GM21825 (cell line): ENCODE measurements at regions not wholly inside any gene's neighbourhood (a gene's known extent, or its start where the extent isn't known, plus 50 kb on each side); places are given as distances from the start of the nearest gene placed in this dataset.

Experiments
- ATAC-seq: cut with Tn5 transposase; IDR thresholded peaks from one replicate; pipeline ENCODE4 v1.9.1; 2021; ENCODE audit warnings: mild to moderate bottlenecking, moderate library complexity; ENCODE audit not compliant: unreplicated experiment

DNA sequence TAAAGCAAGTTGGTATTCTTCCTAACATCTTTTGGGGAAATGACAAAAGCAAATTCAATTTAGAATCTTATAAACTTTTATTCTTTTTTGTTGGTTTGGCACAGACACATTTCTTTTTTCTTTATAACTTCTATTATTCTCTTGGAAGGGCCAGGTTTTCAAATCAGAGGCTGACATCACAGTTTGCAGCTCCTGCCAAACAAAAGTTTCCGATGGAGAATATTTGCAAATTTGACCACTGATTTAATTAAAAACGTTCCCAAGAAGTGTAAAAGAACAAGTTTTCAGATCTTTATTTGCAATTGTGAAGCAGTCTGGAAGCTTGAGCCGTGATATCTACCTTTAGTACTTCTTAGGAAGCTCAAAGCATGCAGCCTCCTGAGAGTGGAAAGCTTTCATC, 53.8 kb upstream of the CD83 start:
- ATAC-seq, result no peak

DNA sequence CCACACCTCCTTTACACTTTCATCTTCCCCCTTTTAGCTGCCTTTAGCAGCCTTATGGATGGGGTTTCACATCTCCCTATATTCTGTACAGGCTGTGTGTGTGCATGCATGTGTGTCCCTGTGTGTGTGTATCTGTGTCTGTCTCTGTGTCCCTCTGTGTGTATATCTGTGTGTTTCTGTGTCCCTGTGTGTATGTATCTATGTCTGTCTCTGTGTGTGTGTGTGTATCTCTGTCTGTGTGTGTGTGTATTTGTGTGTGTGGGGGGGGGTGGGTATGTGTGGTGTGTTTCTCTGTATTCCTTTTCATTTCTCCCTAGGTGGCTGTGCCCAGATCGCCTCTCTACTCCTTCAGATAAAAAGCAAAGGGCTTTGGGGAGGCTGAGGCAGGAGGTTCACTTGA, 52.2 kb upstream of the CD83 start:
- no peak for ATAC-seq

DNA sequence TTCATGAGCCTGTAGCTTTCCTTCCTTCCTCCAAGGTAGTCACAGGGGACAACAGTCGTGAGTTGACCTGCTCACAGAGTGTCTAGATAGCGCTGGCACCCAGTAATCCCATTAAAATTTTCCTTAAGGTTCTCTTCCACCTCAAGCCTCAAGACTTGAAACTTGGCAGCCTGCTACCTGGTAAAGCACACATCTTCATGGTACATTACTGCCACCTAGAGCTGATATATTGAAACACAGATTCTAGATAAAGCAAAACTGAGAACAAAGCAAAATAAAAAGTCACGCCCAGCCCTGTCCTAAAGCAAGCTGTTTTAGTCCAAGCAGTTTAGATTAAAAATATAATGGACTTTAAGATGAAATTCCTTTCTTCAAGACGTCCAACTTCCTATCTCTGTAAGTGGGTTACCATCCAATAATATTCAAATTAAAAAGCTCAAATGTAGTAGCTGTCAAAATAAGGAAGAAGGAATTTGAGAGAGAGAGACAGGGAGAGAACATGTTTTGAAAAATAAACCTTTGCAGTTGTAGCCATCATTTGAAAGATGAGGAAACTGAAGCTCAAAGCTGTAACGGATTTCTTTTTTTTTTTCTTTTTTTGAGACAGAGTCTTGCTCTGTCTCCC, 50.7 kb upstream of the CD83 start:
- no peak for ATAC-seq

DNA sequence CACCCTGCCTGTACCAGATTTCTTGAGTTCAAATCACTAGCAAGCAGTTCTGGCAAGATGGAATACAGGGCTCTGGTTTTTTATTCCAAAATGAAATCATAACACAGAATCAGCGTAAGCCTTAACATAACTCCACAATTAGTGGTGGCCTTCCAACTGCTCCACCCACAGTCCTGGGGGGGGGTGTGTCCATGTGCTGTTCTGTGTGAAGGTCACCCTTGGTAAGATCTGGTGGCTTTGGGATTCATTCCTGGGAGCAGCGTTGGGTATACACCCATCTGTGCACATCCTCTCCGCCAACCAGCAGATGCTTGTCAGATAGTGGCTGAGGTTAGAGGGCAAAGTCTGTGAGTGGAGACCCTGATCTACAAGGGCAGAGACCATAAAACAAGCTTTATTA, 49.9 kb upstream of the CD83 start:
- ATAC-seq, result no peak
